ENCODE measurements at regions not wholly inside any gene's neighbourhood (a gene's known extent, or its start where the extent isn't known, plus 50 kb on each side); places are given as distances from the start of the nearest gene placed in this dataset.
A peak's percentile ranks its signal among the peaks of the same experiment; 100 is the strongest.

GRCh38 chr9:134228649-134229048 is 64.3 kb upstream of the RNU6ATAC start:
- DNase-seq, result no peak

DNA sequence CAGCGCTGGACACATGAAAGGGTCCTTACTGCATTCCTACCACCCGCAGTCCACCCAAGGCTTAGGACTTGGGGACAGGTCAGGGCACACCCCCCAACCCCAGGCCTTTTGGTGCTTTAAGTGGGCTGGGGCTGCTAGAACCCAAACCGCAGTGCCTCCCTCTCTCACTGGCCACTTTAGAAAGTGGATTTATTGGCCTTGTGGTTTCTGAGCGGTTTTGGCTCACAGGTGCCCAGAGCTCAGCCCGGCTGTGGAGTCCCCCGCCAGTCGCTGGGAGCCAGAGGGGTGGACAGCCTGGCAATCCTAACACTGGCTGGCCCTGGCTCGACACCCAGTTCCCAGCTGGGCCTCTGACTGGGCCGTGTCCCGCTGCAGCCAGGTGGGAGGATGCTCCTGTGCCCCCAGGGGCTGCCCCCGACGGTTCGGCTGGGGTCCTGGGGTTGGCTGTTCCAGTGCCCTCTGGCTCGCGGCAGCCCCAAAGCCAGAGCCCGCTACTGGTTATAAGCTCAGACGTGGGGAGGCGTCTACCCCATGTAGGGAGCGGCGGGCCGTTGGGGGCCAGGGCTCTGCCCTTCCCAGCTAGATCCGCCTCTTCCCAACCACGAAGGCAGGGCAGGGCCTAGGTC is 65.2 kb upstream of the RNU6ATAC start:
- no peak for DNase-seq

- DNase-seq, result no peak
These were observed 66.0 kb upstream of the RNU6ATAC start for GRCh38 chr9:134230092-134230941.

DNA sequence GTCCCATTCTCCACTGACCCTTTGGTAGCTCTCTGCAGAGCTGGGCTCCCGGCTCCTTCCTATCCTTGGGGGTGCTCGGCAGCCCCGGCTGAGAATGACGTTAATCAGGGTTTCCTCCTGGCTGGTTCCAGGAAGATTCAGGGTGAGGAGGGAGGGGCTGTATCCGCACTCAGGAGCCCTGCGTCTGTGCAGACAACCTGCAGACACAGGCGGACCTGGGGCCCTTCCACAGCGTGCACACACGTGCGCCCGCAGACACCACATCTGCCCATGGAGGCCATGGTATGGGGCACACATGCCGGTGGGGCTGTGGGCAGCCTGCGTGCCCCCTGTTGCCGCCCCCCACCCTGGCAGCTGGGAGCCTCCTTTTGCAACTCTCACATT is 66.6 kb upstream of the RNU6ATAC start:
- DNase-seq, result no peak

- DNase-seq, result no peak
These were observed 67.0 kb upstream of the RNU6ATAC start for GRCh38 chr9:134231330-134231745.

- no peak for DNase-seq
These were observed 67.4 kb upstream of the RNU6ATAC start for GRCh38 chr9:134231767-134232166.

DNA sequence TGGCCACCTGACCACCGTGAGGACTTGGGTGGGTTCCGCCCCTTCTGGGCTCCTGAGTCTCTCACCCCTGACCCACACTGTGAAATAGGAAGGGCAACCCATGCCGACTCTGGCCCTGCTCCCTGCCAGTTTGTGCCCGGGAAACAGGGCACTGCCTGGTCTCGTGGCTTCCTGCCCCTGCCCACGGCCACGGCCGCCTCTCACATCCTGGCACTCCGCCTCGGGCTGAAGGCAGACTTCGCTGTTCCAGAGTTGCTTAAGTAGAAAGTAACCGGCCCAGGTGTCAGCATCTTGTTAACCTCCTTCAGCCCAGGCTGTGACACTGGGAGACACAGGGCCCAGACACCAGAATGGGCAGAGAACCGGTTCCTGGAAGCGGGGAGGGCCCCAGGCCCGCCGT is 68.7 kb upstream of the RNU6ATAC start:
- no peak for DNase-seq

DNA sequence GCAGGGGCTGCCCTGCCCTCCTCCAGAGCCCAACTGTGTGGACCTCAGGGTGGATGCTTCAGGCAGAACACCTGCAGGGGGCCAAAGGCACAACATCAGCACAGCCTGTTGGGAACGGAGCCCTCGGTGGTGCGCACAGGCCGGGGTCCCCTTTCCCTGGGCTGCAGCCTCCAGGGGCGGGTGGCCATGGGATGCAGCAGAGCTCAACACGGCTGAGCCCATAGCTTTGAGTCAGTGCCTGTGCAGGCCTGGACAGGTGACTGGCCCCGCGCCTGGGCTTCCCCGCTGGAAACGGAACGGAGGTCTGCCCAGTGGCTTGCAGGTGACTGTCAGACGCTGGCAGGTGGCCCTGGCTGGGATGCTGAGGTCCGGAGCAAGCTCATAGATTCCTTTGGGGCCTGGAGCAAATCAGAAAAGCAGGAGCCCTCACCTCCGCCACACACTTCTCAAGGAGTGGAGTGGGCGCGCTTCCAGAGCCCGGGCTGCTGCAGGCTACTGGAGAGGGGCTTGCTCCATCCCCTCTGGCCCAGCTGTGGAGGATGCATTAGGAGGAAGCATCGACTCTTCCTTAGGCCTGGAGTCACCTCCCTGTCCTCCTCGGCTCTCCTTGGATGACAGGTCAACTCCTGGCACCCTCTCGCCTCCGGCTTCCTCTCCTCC is 69.8 kb upstream of the RNU6ATAC start:
- DNase-seq, result no peak

DNA sequence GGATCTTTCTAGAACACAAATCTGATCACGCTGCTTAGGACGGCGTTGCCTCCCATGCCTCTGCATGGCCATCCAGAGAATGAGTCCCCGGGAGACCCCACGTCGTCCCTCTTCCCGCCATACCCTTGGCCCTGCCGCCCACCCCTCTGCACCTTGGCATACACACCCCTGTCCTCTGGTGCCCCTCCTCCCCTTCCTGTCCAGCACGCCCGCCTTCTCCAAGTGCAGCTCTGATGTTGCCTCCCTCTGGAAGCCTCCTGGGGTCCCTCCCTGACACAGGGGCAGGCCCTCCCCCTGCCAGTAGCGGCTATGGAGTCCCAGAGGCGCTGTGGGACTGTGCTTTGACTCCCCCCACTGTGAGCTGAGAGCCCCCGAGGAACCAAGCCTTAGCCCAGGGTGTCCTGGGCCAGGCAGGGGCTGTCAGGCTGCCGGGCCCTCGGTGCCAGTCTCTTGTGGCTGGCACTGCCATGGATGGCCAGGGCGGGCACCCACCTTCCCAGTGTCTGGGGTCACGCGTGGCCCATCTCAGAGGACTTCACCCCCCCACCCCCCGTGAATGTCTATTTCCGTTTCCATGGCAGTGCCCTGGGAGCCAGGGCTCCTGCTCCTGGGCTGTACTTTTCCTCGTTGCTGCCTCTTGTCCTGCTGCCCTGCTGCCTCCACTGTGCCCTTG is 70.5 kb upstream of the RNU6ATAC start:
- DNase-seq, result no peak

DNA sequence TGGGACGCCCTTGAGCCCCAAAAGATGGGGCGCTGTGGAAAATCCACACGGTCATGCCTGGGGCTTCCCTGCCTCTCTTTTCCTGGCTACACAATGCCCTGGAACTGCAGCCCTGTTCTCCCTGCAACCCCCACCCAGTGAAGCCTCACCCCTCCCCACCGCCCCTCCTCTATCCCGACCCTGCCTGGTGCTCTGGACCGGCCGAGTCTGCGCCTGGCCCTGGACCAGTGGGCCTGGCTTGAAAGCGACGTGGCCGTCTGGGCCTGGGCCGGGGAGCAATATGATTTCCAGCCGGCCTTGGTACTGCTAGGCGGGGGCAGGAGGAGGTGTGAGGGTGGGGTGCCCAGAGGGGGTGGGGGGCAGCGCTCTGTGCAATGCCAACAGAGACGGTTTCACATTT is 71.0 kb upstream of the RNU6ATAC start:
- no peak for DNase-seq

GRCh38 chr9:134236001-134236421 is 71.6 kb upstream of the RNU6ATAC start:
- DNase-seq, result no peak

DNA sequence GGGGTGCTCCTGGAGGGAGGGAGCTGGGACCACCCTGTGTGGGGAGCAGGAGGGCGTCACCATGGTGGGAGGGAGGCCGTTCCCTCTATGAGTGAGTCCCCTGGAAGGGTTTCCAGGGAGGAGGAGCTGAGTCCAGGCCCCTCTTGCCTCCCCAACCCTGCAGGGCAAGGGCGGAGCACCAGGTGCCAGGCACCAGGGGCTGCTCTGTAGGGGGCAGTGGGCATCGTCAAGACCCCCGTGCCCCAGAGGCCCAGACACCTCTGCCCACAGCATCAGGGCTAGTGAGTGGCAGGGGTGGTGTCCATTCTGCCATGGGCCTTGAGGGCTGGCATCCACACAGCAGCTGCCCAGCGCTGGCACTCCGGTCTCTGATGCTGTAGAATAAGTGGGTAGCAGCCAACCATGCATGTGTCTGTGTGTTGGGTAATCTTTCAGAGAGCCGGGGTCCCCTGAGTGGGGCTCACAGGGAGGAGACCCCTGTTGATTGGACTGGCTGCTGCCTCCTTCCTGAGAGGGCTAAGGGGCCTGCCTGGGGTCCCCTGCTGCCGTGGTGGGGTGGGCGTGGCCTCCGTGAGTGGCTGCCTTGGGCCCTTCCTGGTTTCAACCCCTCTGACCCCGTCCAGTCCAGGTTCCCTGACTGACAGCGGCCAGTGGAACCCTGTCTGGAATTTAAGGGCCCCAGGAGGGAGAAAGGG is 72.7 kb upstream of the RNU6ATAC start:
- no peak for DNase-seq

DNA sequence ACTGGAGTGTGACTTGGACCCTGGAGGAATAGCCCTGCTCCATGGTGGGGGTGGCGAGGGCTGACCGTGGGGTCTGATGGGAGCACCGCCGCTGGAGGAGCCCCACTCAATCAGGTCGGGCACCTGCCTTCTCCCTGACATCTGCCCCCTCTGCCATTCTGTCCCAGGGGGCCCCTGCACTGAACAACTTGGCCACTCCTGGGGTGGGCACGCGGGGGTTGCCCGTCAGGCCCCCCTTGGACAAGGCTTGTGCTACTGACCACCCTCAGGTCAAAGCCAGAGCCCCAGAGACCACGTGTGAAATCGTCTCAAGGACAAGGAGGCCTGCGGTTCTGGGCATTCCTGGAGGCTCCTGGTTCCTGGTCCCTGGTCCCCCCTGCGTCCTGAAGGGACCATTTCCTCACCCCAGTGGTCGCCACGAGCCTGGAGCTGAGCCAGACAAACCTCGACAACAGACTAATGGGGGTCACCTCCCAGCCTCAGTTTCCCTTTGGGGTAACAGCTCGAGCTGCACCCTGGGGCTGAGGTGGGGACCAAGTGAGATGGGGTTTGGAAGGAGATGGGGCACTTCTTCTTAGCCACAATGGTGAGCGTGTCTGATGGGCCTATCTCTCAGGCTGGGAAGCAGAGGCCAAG is 73.4 kb upstream of the RNU6ATAC start:
- DNase-seq, result no peak

DNA sequence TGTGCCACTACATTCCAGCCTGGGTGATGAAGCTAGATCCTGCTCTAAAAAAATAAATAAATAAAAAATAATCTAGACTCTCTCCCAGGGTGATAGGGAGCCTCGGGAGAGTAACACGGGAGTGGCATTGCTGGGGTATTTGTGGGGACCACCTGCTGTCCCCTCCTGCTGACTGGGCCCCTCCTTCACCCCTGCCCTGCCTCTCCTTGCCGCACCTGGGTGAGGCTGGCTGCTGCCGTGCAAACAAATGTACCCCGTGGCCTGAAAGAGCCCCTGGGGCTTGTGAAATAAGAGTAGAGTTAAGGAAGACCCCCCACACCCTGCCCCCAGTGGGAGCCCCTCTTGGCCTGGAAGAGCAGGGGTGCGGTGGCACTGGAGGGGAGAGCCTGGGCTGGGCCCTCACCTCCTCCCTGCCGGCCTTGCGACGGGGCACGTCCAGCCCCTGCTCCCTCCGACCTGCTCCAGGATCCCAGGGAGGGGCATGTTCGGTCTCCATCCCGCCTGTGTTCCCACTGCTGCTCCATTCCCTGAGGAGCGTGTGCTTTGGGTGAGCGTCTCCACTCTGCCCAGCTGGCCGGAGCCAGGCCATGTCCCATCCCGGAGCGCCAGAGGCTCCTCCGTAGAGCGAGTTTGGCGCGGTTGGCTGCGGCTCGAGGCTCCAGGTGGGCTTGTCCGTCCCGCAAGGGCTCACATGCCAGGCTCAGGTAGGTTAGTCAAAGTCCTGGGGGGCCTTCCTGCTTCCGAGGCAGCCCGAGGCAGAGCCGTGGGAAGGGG is 75.0 kb upstream of the RNU6ATAC start:
- DNase-seq, result no peak

DNA sequence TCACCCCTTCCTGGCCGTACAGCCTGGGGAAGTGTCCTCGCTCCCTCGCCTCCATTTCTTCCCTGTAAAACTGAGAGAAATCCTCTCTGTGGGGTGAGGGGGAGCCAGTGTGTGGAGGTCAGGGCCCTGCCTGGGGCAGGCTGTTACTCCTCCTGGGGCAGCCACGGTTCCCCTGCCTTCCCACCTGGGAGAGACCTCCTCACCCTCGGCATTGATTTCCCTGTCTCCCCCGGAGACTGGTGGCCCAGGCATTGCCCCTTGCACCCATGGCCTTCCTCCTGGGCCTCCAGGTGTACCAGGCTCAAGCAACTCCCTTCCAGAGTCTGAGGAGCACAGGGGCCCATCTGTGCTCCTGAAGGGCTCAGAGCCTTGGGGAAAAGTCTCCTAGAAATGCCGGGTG is 75.6 kb upstream of the RNU6ATAC start:
- DNase-seq, result no peak

GRCh38 chr9:134240361-134240760 is 76.0 kb upstream of the RNU6ATAC start:
- no peak for DNase-seq

DNA sequence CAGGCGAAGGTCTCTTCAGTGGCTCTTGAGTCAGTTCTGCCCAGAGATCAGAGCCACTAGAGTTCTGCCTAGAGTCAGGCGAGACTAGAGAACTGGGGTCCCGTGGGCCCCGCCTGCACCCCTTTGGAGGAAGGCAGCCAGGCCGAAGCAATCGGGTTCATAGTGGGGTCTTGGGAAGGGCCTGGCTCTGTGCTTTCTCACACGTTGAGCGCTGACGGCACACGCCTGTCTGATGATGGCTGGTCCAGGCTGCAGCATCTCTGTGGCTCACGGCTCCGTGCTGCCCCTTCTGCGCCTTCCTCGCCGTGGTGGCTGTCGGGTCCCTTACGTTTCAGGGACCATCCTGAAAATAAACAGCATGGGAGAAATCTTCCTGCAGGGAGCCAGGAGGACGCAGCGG is 78.3 kb upstream of the RNU6ATAC start:
- DNase-seq, result no peak

DNA sequence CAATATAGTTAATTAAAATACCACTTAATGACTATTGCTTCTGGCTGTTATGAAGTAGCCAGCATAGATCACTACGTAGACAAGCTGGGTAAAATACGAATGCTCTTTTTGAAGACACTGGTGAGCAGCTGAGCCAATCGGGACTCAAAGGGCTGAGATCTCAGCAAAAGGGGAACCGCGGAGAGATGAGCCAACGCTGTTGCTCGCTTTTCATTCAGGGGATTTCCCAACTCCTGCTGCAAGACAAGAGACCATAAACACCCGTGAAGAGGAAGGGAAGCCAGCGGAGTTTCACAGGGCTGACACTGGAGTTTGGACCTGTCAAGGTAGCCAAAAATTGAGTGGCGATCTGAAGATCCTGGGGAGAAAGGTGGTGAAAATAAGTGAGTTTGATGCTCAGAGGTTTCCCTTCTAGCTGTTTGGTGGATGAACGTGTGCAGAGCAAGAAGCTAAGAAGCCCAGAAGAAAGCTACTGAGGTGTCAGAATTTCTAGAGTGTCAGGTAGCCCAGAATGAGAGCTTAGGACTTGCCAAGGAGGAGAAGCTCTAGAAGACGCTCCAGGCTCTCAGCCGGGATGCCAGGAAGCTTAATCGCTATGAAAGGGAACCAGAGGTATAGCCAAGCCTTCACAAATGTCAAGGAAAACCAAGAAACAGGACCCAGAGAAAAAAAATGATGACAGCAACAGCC is 79.6 kb upstream of the RNU6ATAC start:
- no peak for DNase-seq

DNA sequence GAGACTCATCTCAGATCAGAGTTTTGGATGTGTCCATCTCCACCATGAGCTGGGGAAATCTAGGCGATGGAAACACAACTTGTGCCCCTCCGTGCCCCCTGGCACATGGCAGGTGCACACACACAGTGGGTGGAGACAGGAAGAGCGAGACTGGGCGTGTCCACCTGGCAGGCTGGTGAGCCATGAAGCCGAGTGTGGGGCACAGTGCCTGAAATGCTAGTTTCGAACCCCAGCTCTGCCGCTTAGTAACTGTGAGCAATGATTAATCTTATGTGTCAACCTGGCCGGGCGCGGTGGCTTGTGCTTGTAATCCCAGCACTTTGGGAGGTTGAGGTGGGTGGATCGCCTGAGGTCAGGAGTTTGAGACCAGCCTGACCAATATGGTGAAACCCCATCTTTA is 80.8 kb upstream of the RNU6ATAC start:
- DNase-seq, result peak; percentile 12

DNA sequence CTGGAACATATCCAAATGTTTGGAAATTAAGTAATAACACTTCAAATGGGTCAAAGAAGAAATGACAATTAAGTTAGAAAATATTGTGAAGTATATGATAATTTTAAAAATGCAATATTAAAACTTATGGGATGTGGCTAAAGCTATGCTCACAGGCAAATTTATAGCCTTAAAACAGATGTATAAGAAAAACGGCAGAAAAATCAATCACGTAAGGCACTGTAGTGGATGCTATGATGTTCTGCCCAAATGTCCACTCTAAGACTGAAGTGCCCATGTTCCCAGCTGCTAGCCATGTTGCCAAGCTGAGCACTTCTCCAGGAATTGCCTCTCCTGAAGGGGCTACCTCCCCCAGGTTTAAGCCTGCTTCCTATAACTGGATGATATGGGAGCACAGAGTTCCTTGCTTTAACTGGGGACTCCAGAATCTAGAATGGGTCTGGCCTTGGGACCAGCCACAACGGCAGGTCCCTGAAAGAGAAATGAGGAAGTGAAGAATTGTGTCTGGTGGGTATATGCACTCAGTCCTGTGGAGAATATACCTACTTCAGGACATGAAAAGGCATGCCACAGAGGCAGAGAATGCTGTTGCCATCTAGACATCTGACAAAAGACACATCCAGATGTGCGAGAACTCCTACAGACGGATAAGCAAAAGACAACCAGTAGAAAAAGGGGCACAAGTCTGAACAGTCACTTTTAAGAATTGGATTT is 78.2 kb upstream of the RXRA start:
- DNase-seq, result no peak
